ENCODE measurements at regions not wholly inside any gene's neighbourhood (a gene's known extent, or its start where the extent isn't known, plus 50 kb on each side); places are given as distances from the start of the nearest gene placed in this dataset.

DNA sequence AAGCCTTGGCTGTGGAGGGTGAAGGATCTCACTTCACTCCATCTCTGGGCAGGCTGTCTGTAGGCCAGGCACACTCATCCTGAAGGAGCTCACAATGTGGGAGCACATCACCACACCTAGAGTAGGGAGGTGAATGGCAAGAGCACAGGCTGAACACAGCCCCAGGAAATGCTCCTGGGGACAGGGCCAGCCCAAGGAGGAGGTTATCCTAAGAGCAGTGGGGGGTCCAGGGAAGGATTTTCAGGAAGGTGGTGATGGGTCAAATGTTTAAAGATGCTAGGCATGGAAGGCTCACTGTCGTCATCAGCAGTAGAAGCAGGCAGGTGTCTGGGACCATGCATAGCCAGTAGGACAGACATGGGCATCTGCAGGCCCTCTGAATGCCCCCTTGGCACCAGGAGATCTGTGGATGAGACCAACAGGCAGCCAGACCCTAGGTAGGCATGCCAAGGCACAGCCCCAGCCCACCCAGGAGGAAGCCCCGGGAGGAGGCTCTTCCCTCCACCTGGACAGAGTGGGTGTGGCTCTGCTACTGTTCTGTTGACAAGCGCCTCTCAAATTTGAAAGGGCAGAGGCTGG, 91.7 kb upstream of the RAB6C start:
- no peak for DNase-seq (ENCODE audit: low read depth in 2 of 2)

GRCh38 chr2:129888461-129888860, 91.0 kb upstream of the RAB6C start:
- no peak for DNase-seq (ENCODE audit: low read depth in 2 of 2)

- no peak for DNase-seq (ENCODE audit: low read depth in 2 of 2)
These were observed 90.6 kb upstream of the RAB6C start for GRCh38 chr2:129888896-129889295.

DNA sequence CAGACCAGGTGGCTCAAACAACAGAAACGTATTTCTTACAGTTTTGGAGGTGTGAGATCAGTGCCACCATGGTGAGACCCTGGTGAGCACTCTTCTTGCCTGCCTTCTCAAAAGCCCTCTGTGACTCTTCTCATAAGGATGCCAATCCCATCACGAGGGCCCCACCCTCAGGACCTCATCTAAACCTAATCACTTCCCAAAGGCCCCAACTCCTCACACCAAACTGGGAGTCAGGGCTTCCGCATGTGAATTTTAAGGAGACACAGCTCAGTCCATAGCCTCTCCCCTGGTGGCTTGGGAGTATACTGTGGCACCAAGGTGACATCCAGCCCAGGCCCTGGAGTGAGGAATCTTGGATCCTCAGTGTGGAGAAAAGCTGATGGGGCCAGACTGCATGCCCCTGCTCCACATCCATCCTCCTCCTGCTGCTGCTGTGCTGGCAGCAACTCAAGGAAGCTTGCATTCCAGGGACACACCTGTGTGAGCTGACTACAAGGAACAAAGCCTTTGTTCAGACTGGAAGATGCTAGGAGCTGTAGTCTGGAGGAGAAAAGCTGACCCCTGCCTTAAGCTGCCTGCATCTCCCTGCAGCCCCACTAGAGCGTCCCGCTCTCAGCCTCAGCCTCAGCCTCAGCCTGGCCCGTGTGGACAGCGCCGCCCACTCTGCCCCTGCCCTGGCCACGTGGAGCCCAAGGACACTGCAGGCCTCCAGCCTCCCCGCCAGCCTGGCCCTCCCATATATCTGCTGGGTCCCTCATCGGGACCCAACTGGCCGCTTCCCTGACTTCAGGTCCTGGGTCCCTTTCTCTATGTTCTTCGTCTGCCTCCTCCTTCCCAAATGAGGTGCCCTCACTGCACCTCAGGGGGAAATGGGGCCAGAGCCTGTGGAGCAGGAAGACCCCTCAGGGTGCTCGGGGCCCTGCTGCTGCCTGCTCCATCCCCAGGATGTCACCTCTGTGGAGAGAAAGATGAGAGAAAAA, 87.8 kb upstream of the RAB6C start:
- DNase-seq (ENCODE audit: low read depth in 2 of 2), result no peak

GRCh38 chr2:129892360-129892759, 87.1 kb upstream of the RAB6C start:
- no peak for DNase-seq (ENCODE audit: low read depth in 2 of 2)

- no peak for DNase-seq (ENCODE audit: low read depth in 2 of 2)
These were observed 86.7 kb upstream of the RAB6C start for GRCh38 chr2:129892773-129893172.

DNA sequence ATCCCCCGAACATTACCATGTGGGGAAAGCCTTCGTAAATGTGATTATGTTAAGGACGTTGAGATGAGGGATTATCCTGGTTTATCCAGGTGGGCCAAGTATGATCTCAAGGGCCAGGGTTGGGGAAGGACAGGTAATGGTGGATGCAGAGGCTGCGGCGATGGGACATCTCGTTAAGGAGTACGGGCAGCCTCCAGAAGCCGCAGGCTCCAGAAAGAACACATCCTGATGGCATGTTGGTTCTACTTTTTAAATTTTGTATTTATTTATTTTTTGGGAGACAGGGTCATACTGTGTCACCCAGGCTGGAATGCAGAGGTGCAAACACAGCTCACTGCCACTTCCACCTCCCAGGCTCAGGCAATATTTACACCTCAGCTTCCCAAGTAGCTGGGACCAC, 86.2 kb upstream of the RAB6C start:
- DNase-seq (ENCODE audit: low read depth in 2 of 2), result no peak

GRCh38 chr2:129894616-129895015, 84.8 kb upstream of the RAB6C start:
- DNase-seq (ENCODE audit: low read depth in 2 of 2), result no peak

GRCh38 chr2:129895061-129895460, 84.4 kb upstream of the RAB6C start:
- DNase-seq (ENCODE audit: low read depth in 2 of 2), result no peak

DNA sequence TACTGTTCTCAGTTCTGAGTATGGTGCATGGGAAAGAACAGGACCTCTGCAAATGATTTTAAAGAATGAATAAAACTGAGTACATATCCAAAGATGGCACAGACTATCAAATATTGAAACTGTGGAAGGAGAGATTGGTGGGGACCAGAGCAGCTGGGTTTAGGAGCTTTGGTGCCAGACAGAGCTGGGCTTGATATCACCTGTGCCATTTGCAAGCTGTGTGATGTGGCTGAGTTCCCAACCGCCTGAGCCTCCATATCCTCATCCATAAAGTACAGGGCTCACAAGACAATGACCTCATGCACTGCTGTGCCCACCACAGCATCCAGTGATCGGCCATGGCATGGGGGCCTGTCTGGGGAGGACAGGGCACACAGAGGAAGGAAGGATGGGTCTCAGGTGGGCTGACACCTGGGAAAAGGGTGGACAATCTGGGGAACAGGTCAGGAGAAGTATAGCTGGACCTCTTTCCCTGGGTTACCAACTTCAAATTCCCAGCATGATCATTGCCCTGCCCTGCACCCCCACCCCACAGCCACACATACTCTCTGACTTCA, 83.9 kb upstream of the RAB6C start:
- no peak for DNase-seq (ENCODE audit: low read depth in 2 of 2)

DNA sequence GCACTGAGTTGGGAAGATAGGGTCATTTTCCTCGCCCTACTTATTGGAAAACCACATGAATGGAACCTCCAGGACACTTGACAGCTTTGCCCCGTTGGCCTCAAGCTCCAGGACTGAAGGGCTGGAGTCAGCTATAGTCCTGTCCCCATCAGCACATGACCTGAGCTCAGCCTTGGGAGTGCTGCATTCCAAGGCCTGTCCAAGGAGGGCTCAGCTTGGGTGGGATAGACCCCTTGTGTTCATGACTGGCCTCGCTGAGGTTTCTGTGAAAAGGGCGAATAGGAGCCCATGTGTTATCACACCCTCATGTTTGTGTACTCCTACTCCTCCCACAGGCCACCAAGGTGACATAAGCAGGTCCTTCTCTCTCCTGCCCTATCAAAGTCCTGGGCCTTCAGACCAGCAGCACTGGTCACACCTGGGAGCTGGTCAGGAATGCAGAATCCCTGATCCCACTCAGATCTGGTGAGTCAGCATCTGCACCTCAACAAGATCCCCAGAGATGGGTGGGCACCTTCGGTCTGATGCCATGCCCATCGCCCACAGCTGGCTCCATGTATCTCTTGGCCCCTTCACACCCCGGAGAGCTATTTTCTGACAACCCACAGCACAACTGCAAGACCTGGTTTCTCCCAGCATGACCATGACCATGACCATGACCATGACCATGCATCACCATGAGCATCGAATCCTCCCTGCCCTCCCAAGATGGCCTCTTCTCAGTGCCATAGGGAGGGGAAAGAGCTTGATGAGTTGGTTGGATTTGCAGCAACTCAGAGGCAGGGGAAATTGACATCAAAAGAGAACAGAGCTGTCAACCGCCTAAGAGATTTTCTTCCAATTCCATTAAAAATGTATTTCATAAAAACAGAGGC, 83.0 kb upstream of the RAB6C start:
- no peak for DNase-seq (ENCODE audit: low read depth in 2 of 2)

GRCh38 chr2:129901754-129902415, 77.6 kb upstream of the RAB6C start:
- no peak for DNase-seq (ENCODE audit: low read depth in 2 of 2)

DNA sequence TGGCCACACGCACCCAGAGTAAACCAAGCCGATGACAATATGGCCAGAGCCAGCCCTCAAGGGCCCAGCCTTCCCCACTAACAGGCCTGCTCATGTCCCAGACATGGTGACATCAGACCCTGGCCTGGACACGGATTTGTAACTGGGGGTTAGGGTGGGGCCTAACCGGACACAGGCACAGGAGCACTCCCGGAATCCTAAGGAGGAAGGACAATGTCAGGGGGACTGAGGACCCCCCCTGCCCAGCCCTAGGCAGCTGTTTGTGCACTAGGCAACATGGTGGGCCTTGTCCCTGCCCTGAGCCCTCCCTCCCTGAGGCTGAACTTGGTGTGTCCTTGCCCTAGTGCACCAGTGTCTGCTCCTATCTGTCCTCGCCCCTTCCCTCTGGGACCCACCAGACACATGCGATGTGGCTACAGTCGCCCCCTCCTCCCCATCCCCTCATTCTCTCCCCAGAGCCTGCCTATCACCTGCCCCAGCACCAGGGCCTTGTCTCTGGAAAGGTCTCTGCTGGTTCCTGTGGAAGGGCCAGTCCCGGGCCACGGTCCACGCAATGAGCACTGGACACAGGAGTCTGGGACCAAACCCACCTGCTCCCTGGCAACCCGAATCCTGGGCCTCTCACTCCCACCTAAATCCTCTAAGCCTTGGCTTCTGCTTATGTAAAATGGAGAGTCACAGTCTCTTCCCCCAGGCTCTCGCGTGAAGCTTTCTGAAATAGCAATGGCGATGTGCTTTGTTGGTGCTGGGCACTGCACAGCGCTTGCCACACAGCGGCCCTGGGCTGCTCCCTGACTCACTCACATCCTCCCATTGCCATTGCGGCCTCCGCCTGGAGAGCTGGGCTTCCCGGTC, 76.5 kb upstream of the RAB6C start:
- no peak for DNase-seq (ENCODE audit: low read depth in 2 of 2)

DNA sequence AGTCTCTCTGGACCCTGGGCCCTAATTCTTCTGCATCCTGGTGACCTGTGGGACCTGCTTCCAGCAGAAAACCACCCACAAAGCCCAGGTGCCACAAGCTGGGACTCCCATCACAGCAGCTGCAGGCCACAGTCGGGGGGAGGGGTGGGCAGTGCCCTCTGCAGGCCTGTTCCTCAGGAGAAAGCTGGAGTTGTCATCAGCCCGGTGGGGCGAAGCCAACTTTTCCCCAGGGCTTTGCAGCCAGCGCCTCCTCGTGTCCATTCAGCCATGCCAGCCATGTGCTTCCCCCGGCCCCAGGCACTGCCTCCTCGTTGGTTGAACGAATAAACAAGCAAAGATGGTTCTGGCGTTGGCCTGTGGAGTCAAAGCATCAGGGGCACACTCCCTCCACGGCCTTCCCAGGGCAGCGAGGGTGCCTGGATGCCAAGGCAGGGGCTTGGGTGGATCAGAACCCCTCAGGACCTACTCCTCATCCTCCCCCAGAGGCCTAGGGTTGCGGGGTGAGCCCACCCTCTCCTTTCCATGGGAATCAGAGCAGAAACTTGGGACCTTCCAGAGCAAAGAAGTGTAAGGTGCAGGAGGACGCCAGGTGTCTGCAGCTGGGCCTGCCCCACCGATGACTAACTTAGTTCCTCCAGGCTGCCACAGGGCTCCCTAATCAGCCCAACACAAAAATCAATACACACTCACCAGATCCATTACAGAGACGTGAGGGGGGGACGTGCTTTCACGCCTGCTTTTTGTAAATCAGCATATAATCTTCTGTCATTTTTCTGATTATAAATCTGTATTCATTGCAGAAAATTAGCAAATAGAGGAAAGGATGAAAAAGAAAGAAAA, 75.7 kb upstream of the RAB6C start:
- no peak for DNase-seq (ENCODE audit: low read depth in 2 of 2)

DNA sequence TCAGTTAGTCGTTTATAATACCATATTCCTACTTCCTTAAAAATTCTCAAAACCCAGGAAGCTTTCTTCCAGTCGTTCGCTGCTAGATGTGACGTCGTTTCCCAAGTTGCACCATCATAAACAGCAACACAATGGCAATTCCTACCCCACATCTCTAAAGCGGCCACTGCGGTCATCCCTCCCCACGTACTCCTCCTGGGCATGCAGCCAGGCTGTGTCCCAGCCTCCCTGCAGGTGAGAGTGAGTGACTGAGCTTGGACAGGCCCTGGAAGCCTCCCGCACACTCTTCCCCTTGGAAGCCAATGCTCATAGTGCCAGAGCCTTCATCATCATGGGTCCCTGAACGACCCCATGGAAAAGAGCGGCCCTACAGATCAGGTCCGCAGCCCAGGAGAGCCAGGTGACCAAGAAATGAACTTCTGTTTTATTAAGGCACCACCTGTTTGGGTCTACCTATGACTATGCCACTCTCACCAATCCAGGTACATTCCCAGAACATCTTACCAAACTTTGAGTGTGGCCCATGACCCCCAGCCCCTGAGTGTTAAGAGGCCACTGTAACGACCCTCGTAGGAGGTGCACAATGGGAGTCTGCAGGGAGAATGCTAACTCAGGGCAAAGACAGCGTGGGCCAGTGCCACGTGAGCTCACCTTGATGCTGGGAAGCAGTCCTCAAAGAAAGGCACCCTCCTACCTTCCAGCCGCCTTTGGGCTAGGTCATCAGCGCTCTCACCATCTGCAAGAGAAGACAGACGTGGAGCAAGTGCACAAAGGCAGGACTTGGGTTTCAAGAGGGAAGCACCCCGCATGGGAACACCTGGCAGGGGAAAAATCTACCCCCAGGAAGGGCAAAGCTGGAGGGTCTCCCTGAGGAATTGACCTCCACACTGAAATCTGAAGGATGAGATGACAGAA, 74.7 kb upstream of the RAB6C start:
- DNase-seq (ENCODE audit: low read depth in 2 of 2), result no peak

DNA sequence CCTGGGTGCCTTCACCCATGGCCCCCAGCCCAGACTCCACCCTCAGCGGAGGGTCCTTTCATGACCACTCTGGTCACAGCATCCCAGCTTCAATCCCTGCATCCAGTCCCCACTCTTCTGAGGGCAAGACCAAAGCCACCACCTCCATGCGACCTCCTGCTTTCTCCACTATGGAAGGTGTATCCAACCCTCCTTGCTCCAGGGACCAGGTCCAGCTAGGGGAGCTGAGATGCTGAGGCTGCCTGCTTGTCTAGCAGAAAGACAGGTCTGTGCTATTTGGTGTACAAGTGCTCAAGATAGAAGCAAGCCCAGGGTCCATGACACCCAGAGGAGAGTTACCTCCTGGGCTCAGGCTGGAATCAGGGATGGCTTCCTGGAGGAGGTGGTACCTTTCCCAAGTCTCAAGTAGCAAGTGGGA, 73.8 kb upstream of the RAB6C start:
- no peak for DNase-seq (ENCODE audit: low read depth in 2 of 2)

- DNase-seq (ENCODE audit: low read depth in 2 of 2), result no peak
These were observed 73.2 kb upstream of the RAB6C start for GRCh38 chr2:129906139-129906860.

DNA sequence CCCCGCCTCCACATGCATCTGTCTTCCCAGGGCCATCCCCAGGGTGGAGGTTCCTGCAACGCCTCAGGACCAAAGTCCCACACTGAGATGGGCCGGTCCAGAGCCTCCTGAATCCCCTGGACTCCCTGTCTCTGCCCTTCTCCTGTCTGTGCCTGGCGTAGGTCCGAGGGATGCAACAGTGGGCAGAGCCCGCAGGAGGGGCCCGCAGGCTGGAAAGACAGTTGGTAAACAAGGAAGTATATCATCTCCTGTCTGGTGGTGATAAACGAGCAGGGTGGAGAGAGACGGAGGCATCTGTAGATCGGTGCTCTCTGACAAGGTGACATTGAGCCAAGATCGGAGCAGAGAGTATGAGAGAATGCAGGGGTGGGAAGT, 72.6 kb upstream of the RAB6C start:
- DNase-seq (ENCODE audit: low read depth in 2 of 2), result no peak
